CD4-positive, alpha-beta T cell treated with Interferon alpha-2 for 1 hour (primary cell): ENCODE measurements at regions not wholly inside any gene's neighbourhood (a gene's known extent, or its start where the extent isn't known, plus 50 kb on each side); places are given as distances from the start of the nearest gene placed in this dataset.

ENCODE experiments used
- DNase-seq, 2 donors: peaks; one replicate each; pipeline ENCODE4 v3.0.0-alpha.2; 2020 to 2022

- no peak for DNase-seq
These were observed 289.3 kb upstream of the TNP1 start for GRCh38 chr2:217149087-217149660.

GRCh38 chr2:217147818-217148217 is 288.0 kb upstream of the TNP1 start:
- no peak for DNase-seq

DNA sequence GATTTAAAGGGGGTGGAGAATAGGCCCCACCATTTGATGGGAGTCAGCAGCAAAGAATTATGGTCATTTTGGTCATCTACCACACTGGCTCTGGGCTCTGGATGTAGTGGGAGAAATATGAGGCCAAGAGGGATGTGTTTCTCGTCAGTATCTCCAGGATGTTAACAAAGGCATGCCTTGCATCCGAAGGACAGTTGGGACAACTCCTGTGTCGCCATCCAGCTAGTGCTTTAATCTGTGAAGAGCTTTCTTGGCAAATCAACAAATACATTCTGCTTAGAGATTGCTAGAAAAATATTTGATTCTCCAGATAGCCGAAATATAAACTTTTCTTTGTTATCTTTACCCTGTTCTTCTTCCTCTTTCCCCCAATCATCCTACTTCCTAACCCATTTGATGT is 287.1 kb upstream of the TNP1 start:
- DNase-seq: no peak

GRCh38 chr2:217142649-217143266 is 282.9 kb upstream of the TNP1 start:
- DNase-seq: no peak

DNA sequence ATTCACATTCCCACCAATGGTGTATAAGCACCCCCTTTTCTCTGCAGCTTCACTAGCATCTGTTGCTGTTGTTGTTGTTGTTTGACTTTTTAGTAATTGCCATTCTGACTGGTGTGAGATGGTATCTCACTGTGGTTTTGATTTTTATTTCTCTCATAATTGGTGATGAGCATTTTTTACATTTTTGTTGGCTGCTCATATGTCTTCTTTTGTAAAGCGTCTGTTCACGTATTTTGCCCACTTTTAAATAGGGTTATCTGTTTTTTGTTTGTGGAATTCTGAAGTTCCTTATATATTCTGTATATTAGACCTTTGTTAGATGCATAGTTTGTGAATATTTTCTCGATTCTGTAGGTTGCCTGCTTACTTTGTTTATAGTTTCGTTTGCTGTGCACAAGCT is 278.4 kb upstream of the TNP1 start:
- DNase-seq: no peak

DNA sequence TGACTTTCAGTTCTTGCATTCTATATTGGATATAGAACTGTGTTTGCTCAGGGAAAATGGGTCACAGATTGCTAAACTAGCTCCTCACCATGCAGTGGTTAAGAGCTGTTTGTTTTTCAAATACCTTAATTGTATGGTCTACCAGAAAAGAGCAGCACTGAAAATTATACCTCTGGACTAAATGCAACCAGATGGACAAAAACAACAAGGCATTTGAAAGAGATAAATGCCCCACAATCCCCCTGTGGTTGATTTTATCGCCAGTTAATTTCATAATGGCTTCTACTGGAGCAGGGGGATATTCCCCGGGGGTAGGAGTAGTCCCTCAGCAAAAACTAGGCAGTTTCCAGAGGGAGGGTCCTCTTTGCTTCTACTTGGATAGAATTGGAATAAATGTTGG is 267.9 kb upstream of the TNP1 start:
- no peak for DNase-seq

- no peak for DNase-seq
These were observed 265.1 kb upstream of the TNP1 start for GRCh38 chr2:217125014-217125413.

GRCh38 chr2:217124050-217124449 is 264.2 kb upstream of the TNP1 start:
- no peak for DNase-seq

DNA sequence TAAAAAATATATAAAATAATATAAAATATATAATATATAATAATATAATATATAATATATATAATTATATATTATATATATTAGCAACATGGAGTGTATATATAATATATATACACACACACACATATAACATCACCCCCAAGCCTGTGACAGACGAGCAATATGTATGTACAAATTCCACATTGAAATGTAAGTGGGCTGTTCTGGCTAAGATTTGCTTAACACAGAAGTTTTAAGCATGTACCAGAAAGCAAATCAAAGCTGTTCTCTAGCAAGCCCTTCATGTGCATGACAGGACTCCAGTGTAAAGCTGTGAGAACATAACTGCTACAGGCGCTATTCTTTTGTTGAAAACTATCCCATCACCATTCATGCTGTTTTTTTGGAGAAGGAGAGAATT is 261.7 kb upstream of the TNP1 start:
- DNase-seq: no peak

- no peak for DNase-seq
These were observed 260.6 kb upstream of the TNP1 start for GRCh38 chr2:217120429-217120828.

GRCh38 chr2:217118559-217119284 is 258.9 kb upstream of the TNP1 start:
- no peak for DNase-seq

GRCh38 chr2:217117523-217117922 is 257.7 kb upstream of the TNP1 start:
- no peak for DNase-seq

GRCh38 chr2:217116610-217117009 is 256.7 kb upstream of the TNP1 start:
- DNase-seq: no peak

DNA sequence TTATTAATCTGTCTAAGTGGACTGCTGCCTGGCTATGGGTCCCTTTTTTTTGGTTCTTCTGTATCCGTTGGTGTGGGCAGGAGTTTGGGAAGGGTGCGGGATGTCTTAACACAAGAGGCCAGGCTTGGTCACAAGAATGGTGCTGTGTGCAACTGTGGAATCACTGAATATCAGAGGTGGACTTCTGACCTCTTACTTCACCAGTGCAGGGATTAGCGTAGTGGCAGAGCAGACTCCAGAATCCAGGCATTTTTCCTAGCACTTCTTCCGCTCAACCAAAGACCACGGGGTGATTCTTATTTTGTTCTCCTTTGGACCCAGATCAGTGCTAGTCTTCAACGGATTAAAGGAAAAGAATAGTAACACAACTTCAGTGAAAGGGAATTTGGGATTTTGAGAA is 254.3 kb upstream of the TNP1 start:
- no peak for DNase-seq

- no peak for DNase-seq
These were observed 253.6 kb upstream of the TNP1 start for GRCh38 chr2:217113491-217113890.

- DNase-seq: no peak
These were observed 250.7 kb upstream of the TNP1 start for GRCh38 chr2:217110550-217110949.

GRCh38 chr2:217108575-217109027 is 248.7 kb upstream of the TNP1 start:
- DNase-seq: no peak

- DNase-seq: no peak
These were observed 248.2 kb upstream of the TNP1 start for GRCh38 chr2:217108086-217108485.

GRCh38 chr2:217107480-217107879 is 247.6 kb upstream of the TNP1 start:
- DNase-seq: no peak

- no peak for DNase-seq
These were observed 246.8 kb upstream of the TNP1 start for GRCh38 chr2:217106650-217107014.

- DNase-seq: no peak
These were observed 246.1 kb upstream of the TNP1 start for GRCh38 chr2:217105733-217106649.

DNA sequence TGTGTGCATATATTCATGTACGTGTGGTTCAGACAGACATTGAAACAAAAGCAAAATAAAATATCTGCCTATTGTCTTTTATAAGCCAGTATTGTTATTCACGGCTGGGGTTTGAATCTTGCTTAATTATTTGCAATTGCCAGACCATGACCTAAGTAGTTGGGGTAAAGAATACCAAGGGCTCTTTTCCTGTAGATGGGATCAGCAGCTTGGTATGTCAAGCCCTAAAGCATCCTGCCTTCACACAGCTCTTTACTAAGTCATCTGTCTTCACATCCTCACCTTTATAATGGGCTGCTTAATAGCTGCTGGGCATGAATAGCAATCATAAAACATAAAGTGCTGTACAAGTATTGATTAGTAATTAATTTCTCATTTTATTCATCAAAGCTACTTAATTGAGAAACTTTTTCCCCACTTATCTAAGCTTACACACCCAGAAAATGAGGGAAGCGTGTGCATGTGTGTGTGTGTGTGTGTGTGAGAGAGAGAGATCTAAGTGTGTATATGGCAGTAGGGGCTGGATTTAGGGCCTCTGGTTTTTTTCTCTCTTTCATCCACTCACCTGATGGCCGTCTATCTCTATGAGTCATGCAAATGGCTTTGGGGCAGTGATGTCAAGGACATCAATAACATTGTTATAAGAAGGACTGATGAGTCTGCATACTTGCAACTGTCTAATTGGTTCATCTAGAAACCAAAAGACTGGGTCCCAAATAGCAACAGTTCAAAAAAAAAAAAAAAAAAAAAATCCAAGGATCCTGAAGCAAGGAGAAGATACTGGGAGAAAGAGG is 244.1 kb upstream of the TNP1 start:
- no peak for DNase-seq

- DNase-seq: no peak
These were observed 243.1 kb upstream of the TNP1 start for GRCh38 chr2:217102956-217103355.
